GM10266 (cell line): ENCODE measurements at regions not wholly inside any gene's neighbourhood (a gene's known extent, or its start where the extent isn't known, plus 50 kb on each side); places are given as distances from the start of the nearest gene placed in this dataset.

Source experiments
- DNase-seq: peaks from one replicate; pipeline ENCODE4 v3.0.0; 2012; ENCODE audit errors: extremely low spot score
- CTCF ChIP-seq: IDR thresholded peaks from 2 replicates; pipeline ENCODE4 v1.5.1; 2012; ENCODE audit warnings: mild to moderate bottlenecking, low read depth; ENCODE audit not compliant: control insufficient read depth, insufficient read depth; ENCODE audit errors: missing control alignments

- DNase-seq, result no peak
- no peak for TF ChIP-seq CTCF
Measured at GRCh38 chr6:17021539-17021889, 80.3 kb upstream of the STMND1 start.

- no peak for TF ChIP-seq CTCF
- DNase-seq, result no peak
Measured at GRCh38 chr6:17020889-17021538, 80.8 kb upstream of the STMND1 start.

- TF ChIP-seq CTCF, result no peak
- DNase-seq, result no peak
Measured at GRCh38 chr6:17018425-17018824, 83.4 kb upstream of the STMND1 start.

- TF ChIP-seq CTCF, result no peak
- DNase-seq, result no peak
Measured at GRCh38 chr6:17017416-17017815, 84.4 kb upstream of the STMND1 start.

GRCh38 chr6:17015551-17016381, 86.1 kb upstream of the STMND1 start:
- DNase-seq, result no peak
- no peak for TF ChIP-seq CTCF

- peak; percentile 41 for DNase-seq
- TF ChIP-seq CTCF, result no peak
Measured at GRCh38 chr6:17015144-17015543, 86.7 kb upstream of the STMND1 start.

GRCh38 chr6:17013701-17014100, 88.1 kb upstream of the STMND1 start:
- DNase-seq, result no peak
- no peak for TF ChIP-seq CTCF
